Stomach (tissue), 8 donors: ENCODE measurements at regions not wholly inside any gene's neighbourhood (a gene's known extent, or its start where the extent isn't known, plus 50 kb on each side); places are given as distances from the start of the nearest gene placed in this dataset.

Experiments used
- DNase-seq, 2 donors: peaks; one replicate each; pipeline versions ENCODE4 v3.0.0 to v3.0.0-alpha.2; 2013 to 2019
- H3K27ac ChIP-seq, 5 donors: fragments of 200-600 bp in 4 of 5; sonication (generic) in 4 of 5; one replicate each; pipeline ENCODE4 v1.5.1; 2013 to 2019; ENCODE audit warnings: mild to moderate bottlenecking in 1 of 5, moderate library complexity in 1 of 5
- H3K27me3 ChIP-seq, 3 donors: fragments of 200-600 bp; sonication (generic); one replicate each; pipeline ENCODE4 v1.5.1; 2017 to 2019; ENCODE audit warnings: mixed run types in 1 of 3
- H3K36me3 ChIP-seq, 4 donors: fragments of 200-600 bp; sonication (generic); 1 replicate in 3 of 4; 2 replicates in 1 of 4; pipeline ENCODE4 v1.5.1; 2016 to 2019
- H3K4me1 ChIP-seq, 4 donors: fragments of 200-600 bp; sonication (generic); one replicate each; pipeline ENCODE4 v1.5.1; 2016 to 2019
- H3K4me3 ChIP-seq, 4 donors: fragments of 200-600 bp; sonication (generic) in 3 of 4; one replicate each; pipeline ENCODE4 v1.5.1; 2016 to 2019; ENCODE audit warnings: mild to moderate bottlenecking in 1 of 4
- H3K9me3 ChIP-seq, 4 donors: fragments of 200-600 bp; sonication (generic); one replicate each; pipeline ENCODE4 v1.5.1; 2016 to 2019
- EP300 ChIP-seq: sonication (generic); formaldehyde crosslinking; IDR thresholded peaks from one replicate; pipeline ENCODE4 v1.6.1; 2017; ENCODE audit warnings: antibody characterized with exemption
- POLR2A ChIP-seq, 4 donors: fragments of 450-650 bp; IDR thresholded peaks; one replicate each; pipeline ENCODE4 v1.6.1; 2016; ENCODE audit warnings: antibody characterized with exemption in 4 of 4, control low read depth in 2 of 4, mild to moderate bottlenecking in 1 of 4, moderate library complexity in 1 of 4
- POLR2AphosphoS5 ChIP-seq, 3 donors: sonication (generic); formaldehyde crosslinking; IDR thresholded peaks; one replicate each; pipeline ENCODE4 v1.6.1; 2016; ENCODE audit warnings: antibody characterized with exemption in 3 of 3
- WGBS, 5 donors: extraction: QIAGEN DNeasy Blood & Tissue Kit in 3 of 5; methylation state at CpG; one replicate each; pipeline versions ENCODE4 v1.1.5 to v1.1.7; 2013 to 2018; 5-methylcytosine and 5-hydroxymethylcytosine counted together
- intact Hi-C: fragments of 100-400 bp; cut with DNase I; formaldehyde crosslinking; loops from one replicate; pipeline ENCODE4 v1.15.1; 2023; ENCODE audit warnings: low total_unique reads
- TF ChIP-seq, protein P1 (sequence below), 7 experiments: fragments of 450-650 bp in 4 of 7; fragments of 200-600 bp in 3 of 7; sonication (generic) in 3 of 7; IDR thresholded peaks; one replicate each; pipeline ENCODE4 v1.5.1; 2016 to 2019; ENCODE audit warnings: antibody characterized with exemption in 7 of 7, control low read depth in 2 of 7, mild to moderate bottlenecking in 1 of 7
- donor health status: healthy with polysubstance abuse.
- donor health status: Bipolar disorder and iron deficiency.
- donor health status: healthy.

- H3K4me1 ChIP-seq = no peaks in the 10 kb centered on the region
- intact Hi-C loops = no loop called here
- WGBS, 5 donors = 82 to 97% (median 87%) methylated on average over 1 of the region's 1 CpG
- no peak for DNase-seq
- TF ChIP-seq POLR2AphosphoS5 (IDR thresholded peaks at IDR 0.05) (no peak), POLR2A (IDR thresholded peaks at IDR 0.05) (no peak), EP300 (no peak)
- TF ChIP-seq, protein P1, sequence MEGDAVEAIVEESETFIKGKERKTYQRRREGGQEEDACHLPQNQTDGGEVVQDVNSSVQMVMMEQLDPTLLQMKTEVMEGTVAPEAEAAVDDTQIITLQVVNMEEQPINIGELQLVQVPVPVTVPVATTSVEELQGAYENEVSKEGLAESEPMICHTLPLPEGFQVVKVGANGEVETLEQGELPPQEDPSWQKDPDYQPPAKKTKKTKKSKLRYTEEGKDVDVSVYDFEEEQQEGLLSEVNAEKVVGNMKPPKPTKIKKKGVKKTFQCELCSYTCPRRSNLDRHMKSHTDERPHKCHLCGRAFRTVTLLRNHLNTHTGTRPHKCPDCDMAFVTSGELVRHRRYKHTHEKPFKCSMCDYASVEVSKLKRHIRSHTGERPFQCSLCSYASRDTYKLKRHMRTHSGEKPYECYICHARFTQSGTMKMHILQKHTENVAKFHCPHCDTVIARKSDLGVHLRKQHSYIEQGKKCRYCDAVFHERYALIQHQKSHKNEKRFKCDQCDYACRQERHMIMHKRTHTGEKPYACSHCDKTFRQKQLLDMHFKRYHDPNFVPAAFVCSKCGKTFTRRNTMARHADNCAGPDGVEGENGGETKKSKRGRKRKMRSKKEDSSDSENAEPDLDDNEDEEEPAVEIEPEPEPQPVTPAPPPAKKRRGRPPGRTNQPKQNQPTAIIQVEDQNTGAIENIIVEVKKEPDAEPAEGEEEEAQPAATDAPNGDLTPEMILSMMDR (IDR thresholded peaks at IDR 0.05) = no peak
- H3K27ac ChIP-seq = no peak overlapping the region
- H3K4me3 ChIP-seq = no peak overlapping the region
- no peaks in the 10 kb centered on the region for H3K27me3 ChIP-seq
- no peaks in the 10 kb centered on the region for H3K36me3 ChIP-seq
- H3K9me3 ChIP-seq = no peaks in the 10 kb centered on the region
Measured at GRCh38 chr11:27931770-27932169, 176.2 kb downstream of the KIF18A start.

GRCh38 chr11:27930946-27931345 lies 177.0 kb downstream of the KIF18A start:
- TF ChIP-seq POLR2AphosphoS5 (IDR thresholded peaks at IDR 0.05) = no peak
- TF ChIP-seq EP300 = no peak
- TF ChIP-seq POLR2A (IDR thresholded peaks at IDR 0.05) = no peak
- TF ChIP-seq, protein P1 (IDR thresholded peaks at IDR 0.05) = no peak
- Histone ChIP-seq H3K27me3 (no peaks in the 10 kb centered on the region), H3K9me3 (no peaks in the 10 kb centered on the region), H3K36me3 (no peaks in the 10 kb centered on the region), H3K27ac (no peak overlapping the region), H3K4me3 (no peak overlapping the region), H3K4me1 (no peaks in the 10 kb centered on the region)
- DNase-seq = no peak
- intact Hi-C loops = no loop called here
- 19 to 44% (median 26%) methylated on average over 1 of the region's 1 CpG for WGBS, 5 donors

GRCh38 chr11:27928809-27929208 lies 179.1 kb downstream of the KIF18A start:
- 31 to 71% (median 50%) methylated on average over 1 of the region's 1 CpG for WGBS, 5 donors
- no peaks in the 10 kb centered on the region for H3K27me3 ChIP-seq
- no peaks in the 10 kb centered on the region for H3K36me3 ChIP-seq
- intact Hi-C loops = no loop called here
- TF ChIP-seq EP300 (no peak), POLR2A (IDR thresholded peaks at IDR 0.05) (no peak), POLR2AphosphoS5 (IDR thresholded peaks at IDR 0.05) (no peak)
- TF ChIP-seq, protein P1 (IDR thresholded peaks at IDR 0.05) = no peak
- no peak overlapping the region for H3K4me3 ChIP-seq
- no peak for DNase-seq
- H3K9me3 ChIP-seq = no peaks in the 10 kb centered on the region
- no peaks in the 10 kb centered on the region for H3K4me1 ChIP-seq
- no peak overlapping the region for H3K27ac ChIP-seq

GRCh38 chr11:27926981-27927481 lies 180.9 kb downstream of the KIF18A start:
- H3K27me3 ChIP-seq = no peaks in the 10 kb centered on the region
- H3K27ac ChIP-seq = no peak overlapping the region
- H3K4me1 ChIP-seq = no peaks in the 10 kb centered on the region
- H3K9me3 ChIP-seq = peaks cover 0 to 6% (median 0%) of the 10 kb centered on the region in 4 donors
- peak in 1 of 2 donors; percentile 6 for DNase-seq
- intact Hi-C loops = no loop called here
- 66 to 84% (median 78%) methylated on average over 4 of the region's 4 CpGs for WGBS, 5 donors
- no peak overlapping the region for H3K4me3 ChIP-seq
- TF ChIP-seq, protein P1 (IDR thresholded peaks at IDR 0.05) = no peak
- no peak for TF ChIP-seq POLR2AphosphoS5 (IDR thresholded peaks at IDR 0.05)
- TF ChIP-seq POLR2A (IDR thresholded peaks at IDR 0.05) = no peak
- TF ChIP-seq EP300 = no peak
- H3K36me3 ChIP-seq = no peaks in the 10 kb centered on the region
